HG02798 (cell line): ENCODE measurements at regions not wholly inside any gene's neighbourhood (a gene's known extent, or its start where the extent isn't known, plus 50 kb on each side); places are given as distances from the start of the nearest gene placed in this dataset.
"Not testable (repeated sequence)": the region's sequence is repeated elsewhere in the genome, so short reads cannot be mapped to it uniquely, and the experiment has no call there.

Experiments used
- ATAC-seq: cut with Tn5 transposase; IDR thresholded peaks from one replicate; pipeline ENCODE4 v1.9.1; 2021; ENCODE audit warnings: mild to moderate bottlenecking; ENCODE audit not compliant: unreplicated experiment, poor library complexity

DNA sequence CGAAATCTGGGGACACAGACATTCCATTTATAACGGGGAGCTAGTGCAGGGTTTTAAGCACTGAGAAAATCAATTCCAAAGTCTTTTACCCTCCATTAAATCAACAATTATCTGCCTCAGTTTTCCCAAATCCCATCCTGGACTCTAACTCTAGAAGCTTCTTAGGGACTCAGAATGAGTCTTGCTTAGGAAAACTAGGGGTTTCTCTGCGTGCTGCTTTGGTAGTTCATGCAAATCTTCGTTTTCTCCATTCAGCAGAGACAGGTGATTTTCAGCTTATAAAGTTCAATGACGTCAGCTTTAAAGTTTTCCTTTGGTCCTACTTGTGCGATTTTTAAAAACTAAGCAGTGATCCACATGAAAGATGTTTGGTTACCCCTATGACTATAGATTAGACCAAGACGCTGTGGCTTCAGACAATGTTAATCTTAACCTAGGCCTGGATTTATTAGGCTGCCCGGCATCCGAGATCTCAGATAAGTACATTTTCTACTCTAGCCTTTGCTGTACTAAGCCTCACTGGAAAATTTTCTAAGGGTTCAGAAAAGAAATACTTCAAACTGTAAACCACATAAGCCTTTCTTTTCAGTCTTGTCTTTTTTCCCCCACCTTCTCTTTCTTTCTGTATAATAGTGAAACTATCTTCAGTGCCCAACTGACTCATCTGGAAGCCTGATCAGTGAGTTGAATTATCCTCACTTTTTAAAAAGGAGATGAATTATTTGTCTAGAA lies 121.4 kb upstream of the GATB start:
- ATAC-seq: peak; percentile 70

DNA sequence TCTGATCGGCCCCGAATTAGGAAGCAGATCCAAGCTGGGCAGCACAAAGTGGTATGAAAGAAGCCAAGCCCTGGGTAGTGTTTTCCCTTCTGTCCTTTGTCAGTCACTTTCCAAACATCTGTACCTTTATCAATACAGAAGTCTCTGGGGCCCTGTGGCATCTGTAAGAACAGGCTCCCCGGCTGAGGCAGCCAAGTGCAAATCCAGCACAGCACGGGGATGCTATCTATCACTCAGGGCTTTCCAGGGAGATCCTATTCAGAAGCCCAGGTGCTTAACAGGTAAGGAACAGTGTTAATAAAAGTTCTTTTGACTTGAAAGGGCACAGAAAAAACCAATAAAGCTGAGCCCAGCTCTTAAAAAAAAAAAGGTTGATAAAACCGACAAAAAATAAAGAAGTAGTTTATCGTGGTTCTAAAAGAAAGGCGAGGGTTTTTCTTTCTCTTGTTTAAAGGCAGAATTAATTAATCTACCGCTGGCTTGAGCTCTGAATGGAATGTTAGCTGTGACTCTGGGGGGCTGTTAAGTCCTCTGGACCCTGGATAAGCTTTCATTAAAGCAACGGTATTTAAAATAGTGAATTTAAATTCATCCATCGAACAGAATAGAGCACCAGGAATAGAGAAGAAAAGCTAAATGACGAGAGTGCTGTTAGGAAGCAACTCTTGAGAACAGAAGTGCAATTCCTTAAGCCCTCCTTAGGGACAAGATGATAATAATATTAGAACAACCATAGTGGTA lies 119.1 kb upstream of the GATB start:
- no peak for ATAC-seq

GRCh38 chr4:151876381-151876988 lies 115.7 kb upstream of the GATB start:
- no peak for ATAC-seq

DNA sequence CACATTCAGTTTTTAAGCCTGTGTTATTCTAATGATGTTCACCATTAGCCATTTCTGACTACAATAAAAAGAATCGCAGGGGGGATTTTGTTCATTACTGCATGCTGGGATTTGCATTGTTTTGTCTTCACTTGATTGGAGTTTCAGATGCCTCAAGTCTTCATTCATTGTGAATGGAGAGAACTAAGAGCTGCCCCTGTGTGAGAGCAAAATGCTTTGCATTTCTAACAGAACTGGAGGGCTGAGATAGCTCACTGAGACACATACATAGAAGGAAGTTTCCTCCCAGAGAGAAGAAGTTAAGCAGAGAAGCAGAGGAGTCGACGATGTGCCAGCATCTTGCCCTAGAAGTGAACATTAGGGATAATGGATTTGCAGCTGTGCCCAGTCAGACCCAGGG lies 113.5 kb upstream of the GATB start:
- no peak for ATAC-seq

DNA sequence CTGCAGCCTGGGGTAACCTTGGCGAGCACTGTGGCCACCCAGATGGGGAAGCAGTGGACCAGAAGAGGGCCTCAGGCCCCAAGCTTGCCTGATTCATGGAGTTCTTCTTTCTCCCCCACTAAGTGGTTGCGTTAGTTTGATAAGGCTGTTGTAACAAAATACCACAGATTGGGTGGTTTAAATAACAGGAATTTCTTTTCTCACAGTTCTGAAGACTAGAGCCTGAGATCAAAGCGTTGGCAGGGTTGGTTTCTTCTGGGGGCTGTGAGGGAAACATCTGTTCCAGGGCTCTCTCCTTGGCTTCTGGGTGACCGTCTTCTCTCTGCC lies 105.7 kb upstream of the GATB start:
- ATAC-seq: no peak

- no peak for ATAC-seq
Observed at GRCh38 chr4:151865744-151866591, 105.2 kb upstream of the GATB start.

GRCh38 chr4:151865312-151865711 lies 104.5 kb upstream of the GATB start:
- ATAC-seq: no peak

- no peak for ATAC-seq
Observed at GRCh38 chr4:151864068-151864467, 103.3 kb upstream of the GATB start.

DNA sequence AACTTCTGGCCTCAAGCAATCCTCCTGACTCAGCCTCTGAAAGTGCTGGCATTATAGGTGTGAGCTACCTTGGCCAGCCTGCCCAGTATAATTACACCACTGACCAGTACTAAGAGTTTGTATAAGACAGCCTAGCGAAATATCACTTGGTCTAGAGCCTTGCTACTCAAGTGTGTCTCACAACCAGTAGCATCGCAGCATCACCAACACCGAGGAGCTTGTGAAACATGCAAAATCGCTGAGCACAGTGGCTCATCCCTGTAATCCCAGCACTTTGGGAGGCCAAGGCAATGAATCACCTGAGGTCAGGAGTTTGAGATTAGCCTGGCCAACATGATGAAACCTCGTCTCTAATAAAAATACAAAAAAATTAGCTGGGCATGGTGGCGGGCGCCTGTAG lies 102.0 kb upstream of the GATB start:
- no peak for ATAC-seq

DNA sequence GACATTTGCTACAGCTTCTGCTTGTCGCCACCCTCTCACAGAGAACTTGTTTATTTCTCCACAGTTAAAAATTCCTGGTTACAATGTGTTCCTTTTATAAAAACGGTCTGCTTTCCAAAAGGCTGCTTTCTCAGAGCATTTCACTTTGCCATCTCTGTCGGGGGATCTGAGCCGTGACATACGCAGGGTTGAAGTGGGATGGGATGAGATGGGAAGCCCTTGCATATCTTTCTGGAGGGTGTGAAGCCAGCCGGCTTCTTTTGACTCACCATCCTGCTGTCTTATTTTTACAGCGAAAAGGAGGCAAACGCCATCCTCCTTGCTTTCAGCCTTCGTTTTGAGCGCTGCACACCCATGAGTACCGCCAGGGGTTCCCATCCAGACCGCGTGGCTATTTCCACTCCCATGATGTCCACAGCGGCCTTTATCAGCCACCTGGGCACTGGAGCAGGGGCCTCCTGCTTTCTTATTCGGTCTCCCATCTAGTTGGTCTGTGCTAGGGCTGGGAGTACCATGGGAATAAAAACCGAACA lies 99.8 kb upstream of the GATB start:
- ATAC-seq: no peak

GRCh38 chr4:151859641-151860040 lies 98.8 kb upstream of the GATB start:
- ATAC-seq: no peak

GRCh38 chr4:151858356-151858755 lies 97.5 kb upstream of the GATB start:
- ATAC-seq: no peak

- no peak for ATAC-seq
Observed at GRCh38 chr4:151857368-151857767, 96.6 kb upstream of the GATB start.

- ATAC-seq: no peak
Observed at GRCh38 chr4:151855747-151856146, 94.9 kb upstream of the GATB start.

DNA sequence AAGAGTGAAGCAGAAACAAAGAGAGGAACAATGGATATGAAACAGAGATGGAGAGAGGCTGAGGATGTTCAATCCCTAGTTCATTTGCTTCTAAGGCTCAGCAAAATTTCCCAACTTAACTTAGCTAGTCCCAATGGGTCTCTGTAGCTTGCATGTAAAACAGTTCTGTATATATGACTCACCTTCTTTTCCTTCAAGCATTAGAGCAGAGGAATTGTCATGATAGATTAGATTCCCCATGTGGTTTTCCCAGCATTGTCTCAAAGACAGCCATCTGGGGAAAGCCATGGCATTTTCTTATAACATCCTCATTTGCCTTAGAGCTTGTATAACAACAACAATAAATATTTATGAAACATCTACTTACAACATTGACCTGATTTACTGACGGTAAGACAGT lies 93.9 kb upstream of the GATB start:
- ATAC-seq: no peak

- no peak for ATAC-seq
Observed at GRCh38 chr4:151853034-151853433, 92.2 kb upstream of the GATB start.

GRCh38 chr4:151852202-151852601 lies 91.4 kb upstream of the GATB start:
- ATAC-seq: no peak

GRCh38 chr4:151851354-151851753 lies 90.5 kb upstream of the GATB start:
- no peak for ATAC-seq

GRCh38 chr4:151850791-151851213 lies 90.0 kb upstream of the GATB start:
- ATAC-seq: no peak

DNA sequence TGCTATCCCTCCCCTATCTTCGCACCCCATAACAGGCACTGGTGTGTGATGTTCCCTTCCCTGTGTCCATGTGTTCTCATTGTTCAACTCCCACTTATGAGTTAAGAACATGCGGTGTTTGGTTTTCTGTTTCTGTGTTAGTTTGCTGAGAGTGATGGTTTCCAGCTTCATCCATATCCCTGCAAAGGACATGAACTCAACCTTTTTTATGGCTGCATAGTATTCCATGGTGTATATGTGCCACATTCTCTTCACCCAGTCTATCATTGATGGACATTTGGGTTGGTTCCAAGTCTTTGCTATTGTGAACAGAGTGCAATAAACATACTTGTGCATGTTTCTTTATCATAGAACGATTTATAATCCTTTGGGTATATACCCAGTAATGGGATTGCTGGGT lies 84.7 kb upstream of the GATB start:
- ATAC-seq: not testable (repeated sequence)
